ENCODE measurements at regions not wholly inside any gene's neighbourhood (a gene's known extent, or its start where the extent isn't known, plus 50 kb on each side); places are given as distances from the start of the nearest gene placed in this dataset.
"Not testable (repeated sequence)": the region's sequence is repeated elsewhere in the genome, so short reads cannot be mapped to it uniquely, and the experiment has no call there.

DNA sequence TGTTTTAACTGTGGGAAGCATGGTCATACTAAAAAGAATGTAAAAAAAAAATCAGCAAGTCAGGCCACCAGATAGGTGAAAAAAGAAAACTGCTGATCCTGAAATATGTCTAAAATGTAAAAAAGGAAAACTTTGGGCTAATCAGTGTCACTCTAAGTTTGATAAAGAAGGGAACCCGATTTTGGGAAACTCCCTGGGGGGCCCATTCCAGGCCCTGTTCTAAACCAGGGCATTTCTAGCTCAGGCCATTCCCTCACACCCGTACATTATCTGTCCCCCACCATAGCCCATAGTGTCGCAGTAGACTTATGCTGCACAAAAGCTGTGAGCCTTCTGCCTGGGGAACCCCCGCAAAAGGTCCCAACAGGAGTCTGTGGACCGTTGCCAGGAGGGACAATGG, 1219.1 kb upstream of the TPTE start:
- peak in 3 of 42 donors; percentile 0 to 6 (median 0) for DNase-seq
- intact Hi-C loops (cut with DNase I), result not testable (repeated sequence)

All from head of caudate nucleus (tissue), 42 donors.